ENCODE measurements at regions not wholly inside any gene's neighbourhood (a gene's known extent, or its start where the extent isn't known, plus 50 kb on each side); places are given as distances from the start of the nearest gene placed in this dataset.
"Not testable (repeated sequence)": the region's sequence is repeated elsewhere in the genome, so short reads cannot be mapped to it uniquely, and the experiment has no call there.

DNA sequence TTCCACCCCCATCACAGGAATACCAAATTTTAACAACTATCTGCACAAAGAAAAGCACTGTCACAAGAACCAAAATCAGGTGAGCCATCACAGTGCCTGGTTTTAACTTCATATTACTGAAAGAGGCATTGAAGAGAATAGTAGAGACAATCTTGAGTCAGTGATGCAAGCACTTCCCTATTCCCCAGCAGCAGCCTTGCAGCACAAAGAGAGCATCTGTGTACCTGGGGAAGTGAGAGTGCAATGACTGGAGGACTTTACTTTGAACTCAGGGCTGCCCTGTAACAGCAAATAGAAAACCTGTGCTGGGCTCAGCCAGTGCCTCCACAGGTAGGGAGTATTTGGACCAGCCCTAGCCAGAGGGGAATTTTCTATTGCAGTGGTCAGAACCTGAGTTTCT, 361.8 kb downstream of the TEX13C start:
- no peaks in the 10 kb centered on the region for H3K9me3 Mint-ChIP-seq (ENCODE audit: low read depth, unreplicated experiment)
- no peak for DNase-seq
- H3K4me1 Mint-ChIP-seq (ENCODE audit: low read depth, unreplicated experiment): no peaks in the 10 kb centered on the region
- no peak for TF ChIP-seq CTCF (IDR thresholded peaks at IDR 0.05; ENCODE audit: unreplicated experiment)
- CTCF ChIA-PET: no interaction called here
- BruUV-seq (replicated peaks): no TSS peak
- intact Hi-C loops (cut with micrococcal nuclease; ENCODE audit: unreplicated experiment): no loop called here
- no peaks in the 10 kb centered on the region for H3K36me3 Mint-ChIP-seq (ENCODE audit: insufficient read depth, unreplicated experiment)
- H3K27ac Mint-ChIP-seq (ENCODE audit: unreplicated experiment): no peak overlapping the region
- no peaks in the 10 kb centered on the region for H3K27me3 Mint-ChIP-seq (ENCODE audit: unreplicated experiment)
- H3K4me3 Mint-ChIP-seq (ENCODE audit: low read depth, unreplicated experiment): no peak overlapping the region

GRCh38 chrX:125690522-125690921, 370.9 kb downstream of the TEX13C start:
- H3K4me1 Mint-ChIP-seq (ENCODE audit: low read depth, unreplicated experiment); DNase-seq; H3K27ac Mint-ChIP-seq (ENCODE audit: unreplicated experiment); H3K9me3 Mint-ChIP-seq (ENCODE audit: low read depth, unreplicated experiment); BruUV-seq (replicated peaks); H3K27me3 Mint-ChIP-seq (ENCODE audit: unreplicated experiment); intact Hi-C loops (cut with micrococcal nuclease; ENCODE audit: unreplicated experiment); H3K4me3 Mint-ChIP-seq (ENCODE audit: low read depth, unreplicated experiment); H3K36me3 Mint-ChIP-seq (ENCODE audit: insufficient read depth, unreplicated experiment); CTCF ChIA-PET: not testable (repeated sequence)

- no peaks in the 10 kb centered on the region for H3K4me1 Mint-ChIP-seq (ENCODE audit: low read depth, unreplicated experiment)
- no TSS peak for BruUV-seq (replicated peaks)
- DNase-seq: no peak
- H3K27ac Mint-ChIP-seq (ENCODE audit: unreplicated experiment): no peak overlapping the region
- peaks cover 3% of the 10 kb centered on the region for H3K9me3 Mint-ChIP-seq (ENCODE audit: low read depth, unreplicated experiment)
- intact Hi-C loops (cut with micrococcal nuclease; ENCODE audit: unreplicated experiment): no loop called here
- no peaks in the 10 kb centered on the region for H3K27me3 Mint-ChIP-seq (ENCODE audit: unreplicated experiment)
- H3K4me3 Mint-ChIP-seq (ENCODE audit: low read depth, unreplicated experiment): no peak overlapping the region
- no peaks in the 10 kb centered on the region for H3K36me3 Mint-ChIP-seq (ENCODE audit: insufficient read depth, unreplicated experiment)
- CTCF ChIA-PET: no interaction called here
- TF ChIP-seq CTCF (IDR thresholded peaks at IDR 0.05; ENCODE audit: unreplicated experiment): no peak
Measured at GRCh38 chrX:125694171-125694570, 374.5 kb downstream of the TEX13C start.

DNA sequence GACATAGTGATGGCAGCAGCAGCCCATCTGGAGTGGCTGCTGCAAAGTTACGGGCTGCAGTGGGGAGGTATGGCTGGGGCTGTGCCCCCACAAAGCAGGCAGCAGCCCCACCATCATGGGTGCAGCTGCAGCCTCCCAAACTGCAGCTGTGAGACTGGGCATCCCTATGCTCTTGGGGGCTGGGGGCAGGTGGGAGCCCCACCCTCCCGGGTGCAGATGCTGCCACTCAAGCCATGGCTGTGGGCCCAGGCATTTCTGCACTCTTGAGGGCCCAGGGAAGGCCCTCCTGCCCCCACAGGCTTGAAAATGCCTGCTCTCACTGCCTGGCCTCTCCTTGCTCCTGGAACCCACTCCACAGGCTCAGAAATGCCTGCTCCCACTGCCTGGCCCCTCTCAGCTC, 389.4 kb downstream of the TEX13C start:
- no peaks in the 10 kb centered on the region for H3K4me1 Mint-ChIP-seq (ENCODE audit: low read depth, unreplicated experiment)
- intact Hi-C loops (cut with micrococcal nuclease; ENCODE audit: unreplicated experiment): no loop called here
- H3K36me3 Mint-ChIP-seq (ENCODE audit: insufficient read depth, unreplicated experiment): no peaks in the 10 kb centered on the region
- no peak overlapping the region for H3K27ac Mint-ChIP-seq (ENCODE audit: unreplicated experiment)
- peaks cover 8% of the 10 kb centered on the region for H3K9me3 Mint-ChIP-seq (ENCODE audit: low read depth, unreplicated experiment)
- no peak for TF ChIP-seq CTCF (IDR thresholded peaks at IDR 0.05; ENCODE audit: unreplicated experiment)
- no peak overlapping the region for H3K4me3 Mint-ChIP-seq (ENCODE audit: low read depth, unreplicated experiment)
- CTCF ChIA-PET: no interaction called here
- H3K27me3 Mint-ChIP-seq (ENCODE audit: unreplicated experiment): no peaks in the 10 kb centered on the region
- BruUV-seq (replicated peaks): no TSS peak
- no peak for DNase-seq

DNA sequence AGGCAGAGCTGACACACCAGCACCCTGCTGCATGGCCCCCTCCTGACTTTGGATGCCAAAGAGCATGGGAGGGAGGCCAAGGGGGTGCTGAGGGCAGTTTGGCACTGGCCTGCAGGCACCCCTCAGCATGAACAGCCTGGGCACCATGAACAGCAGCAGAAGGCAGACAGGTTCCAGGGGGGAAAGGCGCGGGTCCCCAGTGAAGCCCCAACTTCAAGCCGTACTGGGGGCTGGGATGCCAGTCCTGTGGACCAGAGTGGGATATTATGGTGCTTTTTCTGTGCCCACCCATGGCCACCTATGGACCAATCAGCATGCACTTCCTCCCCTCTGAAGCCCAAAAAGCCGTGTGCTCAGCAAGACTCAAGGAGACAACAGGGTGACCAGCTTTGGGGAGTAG, 389.9 kb downstream of the TEX13C start:
- Mint-ChIP-seq H3K27me3 (ENCODE audit: unreplicated experiment) (no peaks in the 10 kb centered on the region), H3K9me3 (ENCODE audit: low read depth, unreplicated experiment) (peaks cover 8% of the 10 kb centered on the region), H3K27ac (ENCODE audit: unreplicated experiment) (no peak overlapping the region), H3K4me1 (ENCODE audit: low read depth, unreplicated experiment) (no peaks in the 10 kb centered on the region), H3K36me3 (ENCODE audit: insufficient read depth, unreplicated experiment) (no peaks in the 10 kb centered on the region), H3K4me3 (ENCODE audit: low read depth, unreplicated experiment) (no peak overlapping the region)
- no peak for DNase-seq
- CTCF ChIA-PET: no interaction called here
- BruUV-seq (replicated peaks): no TSS peak
- TF ChIP-seq CTCF (IDR thresholded peaks at IDR 0.05; ENCODE audit: unreplicated experiment): no peak
- intact Hi-C loops (cut with micrococcal nuclease; ENCODE audit: unreplicated experiment): no loop called here
